ENCODE measurements at regions not wholly inside any gene's neighbourhood (a gene's known extent, or its start where the extent isn't known, plus 50 kb on each side); places are given as distances from the start of the nearest gene placed in this dataset.

- no peaks in the 10 kb centered on the region for H3K36me3 ChIP-seq (ENCODE audit: control insufficient read depth in 1 of 2, insufficient read depth in 2 of 2, low read depth in 1 of 2, low read length in 2 of 2)
- no peak overlapping the region for H3K27ac ChIP-seq (ENCODE audit: low read length, poor library complexity, severe bottlenecking)
- no peak overlapping the region for H2BK15ac ChIP-seq (ENCODE audit: low read depth, poor library complexity, severe bottlenecking)
- DNase-seq = no peak
- 100% methylated on average over 1 of the region's 1 CpG for WGBS
- H3K27me3 ChIP-seq (ENCODE audit: control insufficient read depth in 1 of 2, insufficient read depth in 1 of 2, low read length in 2 of 2) = no peaks in the 10 kb centered on the region
- H3K4me3 ChIP-seq (ENCODE audit: insufficient read depth in 1 of 2, low read depth in 1 of 2, low read length in 2 of 2) = no peak overlapping the region
- H3K23ac ChIP-seq (ENCODE audit: low read length in 2 of 2) = no peak overlapping the region
- H3K9me3 ChIP-seq (ENCODE audit: control insufficient read depth, low read length) = no peaks in the 10 kb centered on the region
- no peaks in the 10 kb centered on the region for H3K4me1 ChIP-seq (ENCODE audit: control insufficient read depth, insufficient read depth, low read depth, low read length)
- no peak overlapping the region for H4K91ac ChIP-seq (ENCODE audit: low read length)
- H3K14ac ChIP-seq (ENCODE audit: low read length in 2 of 2) = no peak overlapping the region
- H3K79me1 ChIP-seq (replicated peaks; ENCODE audit: low read length, poor library complexity, severe bottlenecking) = no peaks in the 10 kb centered on the region
- H4K8ac ChIP-seq (ENCODE audit: low read length) = no peak overlapping the region
- H2AK5ac ChIP-seq (ENCODE audit: low read length, severe bottlenecking) = no peak overlapping the region
- no peak overlapping the region for H2BK12ac ChIP-seq (ENCODE audit: low read length in 2 of 2)
- no peak overlapping the region for H3K4ac ChIP-seq (ENCODE audit: low read depth in 1 of 2, low read length in 2 of 2)
- H3K9ac ChIP-seq (ENCODE audit: low read length) = no peak overlapping the region
- H2BK5ac ChIP-seq (ENCODE audit: low read depth, low read length, poor library complexity, severe bottlenecking) = no peak overlapping the region
- no peak overlapping the region for H2BK120ac ChIP-seq (ENCODE audit: low read depth, low read length)
- H3K4me2 ChIP-seq (ENCODE audit: low read length, poor library complexity, severe bottlenecking) = no peak overlapping the region
- no peak overlapping the region for H3K18ac ChIP-seq (ENCODE audit: low read depth in 1 of 2, low read length in 2 of 2)
- H2AFZ ChIP-seq (ENCODE audit: low read depth, low read length) = no peak overlapping the region
Observed at GRCh38 chr5:67372887-67373286, 176.3 kb upstream of the CD180 start.

- Histone ChIP-seq H2BK120ac (ENCODE audit: low read depth, low read length) (no peak overlapping the region), H2BK15ac (ENCODE audit: low read depth, poor library complexity, severe bottlenecking) (no peak overlapping the region), H2BK12ac (ENCODE audit: low read length in 2 of 2) (no peak overlapping the region), H2BK5ac (ENCODE audit: low read depth, low read length, poor library complexity, severe bottlenecking) (no peak overlapping the region), H2AK5ac (ENCODE audit: low read length, severe bottlenecking) (no peak overlapping the region), H3K4me1 (ENCODE audit: control insufficient read depth, insufficient read depth, low read depth, low read length) (no peaks in the 10 kb centered on the region), H3K23ac (ENCODE audit: low read length in 2 of 2) (no peak overlapping the region), H3K9ac (ENCODE audit: low read length) (no peak overlapping the region), H4K8ac (ENCODE audit: low read length) (no peak overlapping the region), H3K4me3 (ENCODE audit: insufficient read depth in 1 of 2, low read depth in 1 of 2, low read length in 2 of 2) (no peak overlapping the region), H3K18ac (ENCODE audit: low read depth in 1 of 2, low read length in 2 of 2) (no peak overlapping the region), H3K4ac (ENCODE audit: low read depth in 1 of 2, low read length in 2 of 2) (no peak overlapping the region), H2AFZ (ENCODE audit: low read depth, low read length) (no peak overlapping the region), H3K79me1 (replicated peaks; ENCODE audit: low read length, poor library complexity, severe bottlenecking) (no peaks in the 10 kb centered on the region), H3K27ac (ENCODE audit: low read length, poor library complexity, severe bottlenecking) (no peak overlapping the region), H3K27me3 (ENCODE audit: control insufficient read depth in 1 of 2, insufficient read depth in 1 of 2, low read length in 2 of 2) (no peaks in the 10 kb centered on the region), H3K9me3 (ENCODE audit: control insufficient read depth, low read length) (no peaks in the 10 kb centered on the region), H4K91ac (ENCODE audit: low read length) (no peak overlapping the region), H3K14ac (ENCODE audit: low read length in 2 of 2) (no peak overlapping the region), H3K36me3 (ENCODE audit: control insufficient read depth in 1 of 2, insufficient read depth in 2 of 2, low read depth in 1 of 2, low read length in 2 of 2) (no peaks in the 10 kb centered on the region), H3K4me2 (ENCODE audit: low read length, poor library complexity, severe bottlenecking) (no peak overlapping the region)
- no peak for DNase-seq
- WGBS = 63% methylated on average over 1 of the region's 1 CpG
Observed at GRCh38 chr5:67371924-67372323, 175.3 kb upstream of the CD180 start.

- Histone ChIP-seq H3K4ac (ENCODE audit: low read depth in 1 of 2, low read length in 2 of 2) (no peak overlapping the region), H4K91ac (ENCODE audit: low read length) (no peak overlapping the region), H3K14ac (ENCODE audit: low read length in 2 of 2) (no peak overlapping the region), H3K36me3 (ENCODE audit: control insufficient read depth in 1 of 2, insufficient read depth in 2 of 2, low read depth in 1 of 2, low read length in 2 of 2) (no peaks in the 10 kb centered on the region), H4K8ac (ENCODE audit: low read length) (no peak overlapping the region), H3K18ac (ENCODE audit: low read depth in 1 of 2, low read length in 2 of 2) (no peak overlapping the region), H2BK12ac (ENCODE audit: low read length in 2 of 2) (no peak overlapping the region), H3K4me3 (ENCODE audit: insufficient read depth in 1 of 2, low read depth in 1 of 2, low read length in 2 of 2) (no peak overlapping the region), H2BK120ac (ENCODE audit: low read depth, low read length) (no peak overlapping the region), H3K9me3 (ENCODE audit: control insufficient read depth, low read length) (no peaks in the 10 kb centered on the region), H3K9ac (ENCODE audit: low read length) (no peak overlapping the region), H2AFZ (ENCODE audit: low read depth, low read length) (no peak overlapping the region), H3K4me2 (ENCODE audit: low read length, poor library complexity, severe bottlenecking) (no peak overlapping the region), H3K27me3 (ENCODE audit: control insufficient read depth in 1 of 2, insufficient read depth in 1 of 2, low read length in 2 of 2) (no peaks in the 10 kb centered on the region), H2AK5ac (ENCODE audit: low read length, severe bottlenecking) (no peak overlapping the region), H3K79me1 (replicated peaks; ENCODE audit: low read length, poor library complexity, severe bottlenecking) (no peaks in the 10 kb centered on the region), H2BK5ac (ENCODE audit: low read depth, low read length, poor library complexity, severe bottlenecking) (no peak overlapping the region), H2BK15ac (ENCODE audit: low read depth, poor library complexity, severe bottlenecking) (no peak overlapping the region), H3K23ac (ENCODE audit: low read length in 2 of 2) (no peak overlapping the region), H3K27ac (ENCODE audit: low read length, poor library complexity, severe bottlenecking) (no peak overlapping the region), H3K4me1 (ENCODE audit: control insufficient read depth, insufficient read depth, low read depth, low read length) (no peaks in the 10 kb centered on the region)
- no peak for DNase-seq
- 100% methylated on average over 3 of the region's 5 CpGs for WGBS
Observed at GRCh38 chr5:67366691-67367395, 170.2 kb upstream of the CD180 start.

- Histone ChIP-seq H3K14ac (ENCODE audit: low read length in 2 of 2) (no peak overlapping the region), H2BK5ac (ENCODE audit: low read depth, low read length, poor library complexity, severe bottlenecking) (no peak overlapping the region), H3K9ac (ENCODE audit: low read length) (no peak overlapping the region), H3K27ac (ENCODE audit: low read length, poor library complexity, severe bottlenecking) (no peak overlapping the region), H3K79me1 (replicated peaks; ENCODE audit: low read length, poor library complexity, severe bottlenecking) (no peaks in the 10 kb centered on the region), H3K23ac (ENCODE audit: low read length in 2 of 2) (no peak overlapping the region), H3K9me3 (ENCODE audit: control insufficient read depth, low read length) (no peaks in the 10 kb centered on the region), H2AK5ac (ENCODE audit: low read length, severe bottlenecking) (no peak overlapping the region), H3K4me3 (ENCODE audit: insufficient read depth in 1 of 2, low read depth in 1 of 2, low read length in 2 of 2) (no peak overlapping the region), H2BK12ac (ENCODE audit: low read length in 2 of 2) (no peak overlapping the region), H3K18ac (ENCODE audit: low read depth in 1 of 2, low read length in 2 of 2) (no peak overlapping the region), H3K4me2 (ENCODE audit: low read length, poor library complexity, severe bottlenecking) (no peak overlapping the region), H3K36me3 (ENCODE audit: control insufficient read depth in 1 of 2, insufficient read depth in 2 of 2, low read depth in 1 of 2, low read length in 2 of 2) (no peaks in the 10 kb centered on the region), H3K4me1 (ENCODE audit: control insufficient read depth, insufficient read depth, low read depth, low read length) (no peaks in the 10 kb centered on the region), H4K8ac (ENCODE audit: low read length) (no peak overlapping the region), H3K27me3 (ENCODE audit: control insufficient read depth in 1 of 2, insufficient read depth in 1 of 2, low read length in 2 of 2) (no peaks in the 10 kb centered on the region), H2BK15ac (ENCODE audit: low read depth, poor library complexity, severe bottlenecking) (no peak overlapping the region), H3K4ac (ENCODE audit: low read depth in 1 of 2, low read length in 2 of 2) (no peak overlapping the region), H2BK120ac (ENCODE audit: low read depth, low read length) (no peak overlapping the region), H4K91ac (ENCODE audit: low read length) (no peak overlapping the region), H2AFZ (ENCODE audit: low read depth, low read length) (no peak overlapping the region)
- WGBS = 95% methylated on average over 8 of the region's 8 CpGs
- DNase-seq = no peak
Observed at GRCh38 chr5:67366276-67366675, 169.7 kb upstream of the CD180 start.
